ENCODE measurements at regions not wholly inside any gene's neighbourhood (a gene's known extent, or its start where the extent isn't known, plus 50 kb on each side); places are given as distances from the start of the nearest gene placed in this dataset.

GRCh38 chr3:82815417-82816058 lies 1054.1 kb upstream of the GBE1 start:
- TF ChIP-seq, protein P1, sequence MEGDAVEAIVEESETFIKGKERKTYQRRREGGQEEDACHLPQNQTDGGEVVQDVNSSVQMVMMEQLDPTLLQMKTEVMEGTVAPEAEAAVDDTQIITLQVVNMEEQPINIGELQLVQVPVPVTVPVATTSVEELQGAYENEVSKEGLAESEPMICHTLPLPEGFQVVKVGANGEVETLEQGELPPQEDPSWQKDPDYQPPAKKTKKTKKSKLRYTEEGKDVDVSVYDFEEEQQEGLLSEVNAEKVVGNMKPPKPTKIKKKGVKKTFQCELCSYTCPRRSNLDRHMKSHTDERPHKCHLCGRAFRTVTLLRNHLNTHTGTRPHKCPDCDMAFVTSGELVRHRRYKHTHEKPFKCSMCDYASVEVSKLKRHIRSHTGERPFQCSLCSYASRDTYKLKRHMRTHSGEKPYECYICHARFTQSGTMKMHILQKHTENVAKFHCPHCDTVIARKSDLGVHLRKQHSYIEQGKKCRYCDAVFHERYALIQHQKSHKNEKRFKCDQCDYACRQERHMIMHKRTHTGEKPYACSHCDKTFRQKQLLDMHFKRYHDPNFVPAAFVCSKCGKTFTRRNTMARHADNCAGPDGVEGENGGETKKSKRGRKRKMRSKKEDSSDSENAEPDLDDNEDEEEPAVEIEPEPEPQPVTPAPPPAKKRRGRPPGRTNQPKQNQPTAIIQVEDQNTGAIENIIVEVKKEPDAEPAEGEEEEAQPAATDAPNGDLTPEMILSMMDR (conservative IDR thresholded peaks at IDR 0.05), result no peak
- no peak for TF ChIP-seq ZFX (IDR thresholded peaks at IDR 0.05)
